K562 (cell line): ENCODE measurements at regions not wholly inside any gene's neighbourhood (a gene's known extent, or its start where the extent isn't known, plus 50 kb on each side); places are given as distances from the start of the nearest gene placed in this dataset.

Source experiments
- ATAC-seq: fragments of 200-7000 bp; cut with Tn5 transposase; 3 replicates; pipeline ENCODE4 v1.9.1; 2020; ENCODE audit warnings: moderate library complexity
- BruUV-seq: library from RNA; stranded (reverse); fragments of 400-500 nt; replicated peaks from 2 replicates; lab custom pipeline; 2021; lab: Mats Ljungman, UMichigan
- CTCF ChIA-PET: fragments of 300-600 bp; formaldehyde crosslinking; extraction: SDS; loops from one replicate; lab custom pipeline; 2021; ENCODE audit warnings: low intra/inter-chr PET ratio; lab: Yijun Ruan, JAX
- POLR2A ChIA-PET: fragments of 300-600, 350-650 bp; sonication (Branson Sonifier 250); formaldehyde crosslinking; extraction: SDS; loops from one replicate; lab custom pipeline; 2021; ENCODE audit warnings: antibody characterized with exemption, inconsistent platforms; lab: Yijun Ruan, JAX
- DNase-seq, 4 experiments: peaks; one replicate each; pipeline versions ENCODE4 v3.0.0 to v3.0.0-alpha.2; 2011 to 2018; ENCODE audit warnings: low spot score in 3 of 4, mixed read lengths in 3 of 4; ENCODE audit errors: extremely low read depth in 1 of 4
- FAIRE-seq: peaks from 2 replicates; lab custom pipeline; 2011; peaks lifted over from hg19 to GRCh38; lab: Jason Lieb, UNC
- H2AFZ ChIP-seq: 2 replicates; pipeline ENCODE4 v1.6.0; 2011; ENCODE audit warnings: low read depth, low read length, control low read depth, inconsistent platforms
- H3K27ac ChIP-seq: fragments of 200-600 bp; 3 replicates; pipeline ENCODE4 v1.8.0; 2011; ENCODE audit warnings: low read depth, mild to moderate bottlenecking, control low read depth, inconsistent platforms, low read length, moderate library complexity, mixed read lengths; ENCODE audit errors: extremely low read depth
- H3K27me3 ChIP-seq, 2 experiments: fragments of 300-600 bp in 1 of 2; 2 replicates in 1 of 2; 3 replicates in 1 of 2; pipeline versions ENCODE4 v1.6.0 to v1.8.0; 2011; ENCODE audit warnings: inconsistent platforms in 2 of 2, low read length in 2 of 2, mild to moderate bottlenecking in 1 of 2, mixed read lengths in 1 of 2, moderate library complexity in 1 of 2; ENCODE audit not compliant: control insufficient read depth in 2 of 2, insufficient read depth in 2 of 2
- H3K36me3 ChIP-seq: fragments of 300-600 bp; 3 replicates; pipeline ENCODE4 v1.8.0; 2011; ENCODE audit warnings: mild to moderate bottlenecking, low read length, inconsistent platforms; ENCODE audit not compliant: control insufficient read depth, insufficient read depth
- H3K4me1 ChIP-seq, 2 experiments: fragments of 200-600 bp in 1 of 2; replicated peaks in 1 of 2; 2 replicates in 1 of 2; 3 replicates in 1 of 2; pipeline versions ENCODE4 v1.5.1 to v1.8.0; 2011; ENCODE audit warnings: inconsistent platforms in 2 of 2, low read length in 2 of 2, mild to moderate bottlenecking in 1 of 2, mixed read lengths in 1 of 2, moderate library complexity in 1 of 2; ENCODE audit not compliant: control insufficient read depth in 2 of 2, insufficient read depth in 2 of 2
- H3K4me2 ChIP-seq: 2 replicates; pipeline ENCODE4 v1.6.1; 2011; ENCODE audit warnings: low read length, control low read depth, inconsistent platforms, mixed read lengths; ENCODE audit not compliant: insufficient read depth
- H3K4me3 ChIP-seq: fragments of 200-600 bp; sonication (generic), shearing (Covaris generic); 2 replicates; pipeline ENCODE4 v1.5.1; 2016; ENCODE audit warnings: control low read depth, inconsistent platforms
- H3K79me2 ChIP-seq: fragments of 200-600 bp; 3 replicates; pipeline ENCODE4 v1.8.0; 2011; ENCODE audit warnings: low read length, inconsistent platforms; ENCODE audit not compliant: control insufficient read depth, insufficient read depth
- H3K9ac ChIP-seq, 2 experiments: 2 replicates each; pipeline versions ENCODE4 v1.6.0 to v1.6.1; 2011; ENCODE audit warnings: low read depth in 2 of 2, low read length in 2 of 2, control low read depth in 1 of 2, inconsistent platforms in 1 of 2, mild to moderate bottlenecking in 1 of 2, mixed read lengths in 1 of 2; ENCODE audit not compliant: insufficient read depth in 1 of 2
- H3K9me1 ChIP-seq: one replicate; pipeline ENCODE4 v1.6.0; 2011; ENCODE audit warnings: inconsistent platforms, mild to moderate bottlenecking, low read length, moderate library complexity; ENCODE audit not compliant: control insufficient read depth, insufficient read depth
- H3K9me3 ChIP-seq: replicated peaks from 2 replicates; pipeline ENCODE4 v1.5.1; 2011; ENCODE audit warnings: low read depth, low read length, inconsistent platforms; ENCODE audit not compliant: control insufficient read depth, insufficient read depth
- H4K20me1 ChIP-seq: replicated peaks from 2 replicates; pipeline ENCODE4 v1.6.1; 2011; ENCODE audit warnings: low read length, inconsistent platforms, mixed read lengths; ENCODE audit not compliant: control insufficient read depth, insufficient read depth
- AFF1 ChIP-seq, 2 experiments: fragments of 450-650 bp; IDR thresholded peaks; 2 replicates each; pipeline ENCODE4 v1.6.1; 2018; ENCODE audit warnings: mild to moderate bottlenecking in 2 of 2, low read depth in 1 of 2; ENCODE audit not compliant: partially characterized antibody in 2 of 2
- CREBBP ChIP-seq: IDR thresholded peaks from one replicate; pipeline ENCODE4 v1.6.1; 2012; ENCODE audit warnings: low read depth, mild to moderate bottlenecking, control low read depth, inconsistent platforms, low read length
- JUND ChIP-seq, 2 experiments: IDR thresholded peaks; 2 replicates in 1 of 2; 3 replicates in 1 of 2; pipeline ENCODE4 v1.6.1; 2011; ENCODE audit warnings: borderline replicate concordance in 2 of 2, low read depth in 2 of 2, low read length in 2 of 2, improper control_type of control experiment in 1 of 2, missing biosample characterization in 1 of 2, missing genetic modification characterization in 1 of 2, missing genetic modification reagents in 1 of 2
- TFE3 ChIP-seq: fragments of 450-650 bp; formaldehyde crosslinking; IDR thresholded peaks from 2 replicates; pipeline ENCODE4 v1.4.0; 2020; ENCODE audit warnings: mild to moderate bottlenecking, mixed read lengths
- ZNF41 ChIP-seq: fragments of 250-450 bp; sonication (Bioruptor Pico); conservative IDR thresholded peaks from 2 replicates; pipeline ENCODE4 v1.4.0; 2020; ENCODE audit warnings: mild to moderate bottlenecking
- WGBS: fragments of 100-300 bp; shearing (Covaris generic); methylation state at CpG from one replicate; pipeline ENCODE4 v1.1.6; 2016; ENCODE audit warnings: low coverage, mixed read lengths; ENCODE audit not compliant: insufficient coverage; ENCODE audit errors: missing lambda C conversion rate; 5-methylcytosine and 5-hydroxymethylcytosine counted together
- in situ Hi-C: fragments of 300-500 bp; cut with MboI; formaldehyde crosslinking; loops from 4 replicates; pipeline ENCODE4 v1.15.0; 2018; ENCODE audit warnings: inconsistent platforms, mixed read lengths
- intact Hi-C: fragments of 100-400 bp; cut with micrococcal nuclease; formaldehyde crosslinking; loops from 2 replicates; pipeline ENCODE4 v1.14.2; 2022

GRCh38 chr2:228503731-228504130, 322.2 kb upstream of the SPHKAP start:
- Histone ChIP-seq H3K4me1 (no peaks in the 10 kb centered on the region), H3K27me3 (no peaks in the 10 kb centered on the region), H4K20me1 (no peaks in the 10 kb centered on the region), H3K4me2 (no peak overlapping the region), H3K36me3 (no peaks in the 10 kb centered on the region), H3K9me3 (no peaks in the 10 kb centered on the region), H3K79me2 (no peaks in the 10 kb centered on the region), H2AFZ (no peak overlapping the region), H3K27ac (no peak overlapping the region), H3K9me1 (no peaks in the 10 kb centered on the region), H3K4me3 (no peak overlapping the region), H3K9ac (no peak overlapping the region)
- no peak for FAIRE-seq
- BruUV-seq = no TSS peak
- no peak for DNase-seq
- intact Hi-C loops = no loop called here
- in situ Hi-C loops = no loop called here
- ChIA-PET CTCF (no interaction called here), POLR2A (no interaction called here)
- TF ChIP-seq CREBBP = no peak
- TF ChIP-seq JUND (IDR thresholded peaks at IDR 0.05; ENCODE audit: borderline replicate concordance, low read depth, low read length) = no peak
- TF ChIP-seq JUND (tag; IDR thresholded peaks at IDR 0.05; ENCODE audit: borderline replicate concordance, low read depth, low read length) = no peak
- TF ChIP-seq ZNF41 (CRISPR knock-in tag) = no peak
- ATAC-seq = no peak

- ChIA-PET CTCF (no interaction called here), POLR2A (no interaction called here)
- intact Hi-C loops (no loop called here), in situ Hi-C loops (no loop called here)
- H3K9me3 ChIP-seq = no peaks in the 10 kb centered on the region
- no TSS peak for BruUV-seq
- H3K27ac ChIP-seq = no peak overlapping the region
- H3K4me1 ChIP-seq = no peaks in the 10 kb centered on the region
- TF ChIP-seq AFF1 (IDR thresholded peaks at IDR 0.05; ENCODE audit: low read depth in 1 of 2, partially characterized antibody in 2 of 2) = no peak
- TF ChIP-seq TFE3 (CRISPR knock-in tag) = peak; percentile 64
- H3K9ac ChIP-seq = no peak overlapping the region
- H4K20me1 ChIP-seq = no peaks in the 10 kb centered on the region
- no peaks in the 10 kb centered on the region for H3K9me1 ChIP-seq
- no peak overlapping the region for H2AFZ ChIP-seq
- no peaks in the 10 kb centered on the region for H3K27me3 ChIP-seq
- no peak for ATAC-seq
- no peak for FAIRE-seq
- H3K4me3 ChIP-seq = no peak overlapping the region
- H3K36me3 ChIP-seq = no peaks in the 10 kb centered on the region
- 0% methylated on average over 3 of the region's 3 CpGs for WGBS
- H3K4me2 ChIP-seq = no peak overlapping the region
- H3K79me2 ChIP-seq = no peaks in the 10 kb centered on the region
- DNase-seq = no peak
Measured at GRCh38 chr2:228493852-228494251, 312.4 kb upstream of the SPHKAP start.
